Tongue (tissue), 1 donor: ENCODE measurements at regions not wholly inside any gene's neighbourhood (a gene's known extent, or its start where the extent isn't known, plus 50 kb on each side); places are given as distances from the start of the nearest gene placed in this dataset.
"Not testable (repeated sequence)": the region's sequence is repeated elsewhere in the genome, so short reads cannot be mapped to it uniquely, and the experiment has no call there.

ENCODE experiments used
- DNase-seq: peaks from one replicate; pipeline ENCODE4 v3.0.0-alpha.2; 2015

DNA sequence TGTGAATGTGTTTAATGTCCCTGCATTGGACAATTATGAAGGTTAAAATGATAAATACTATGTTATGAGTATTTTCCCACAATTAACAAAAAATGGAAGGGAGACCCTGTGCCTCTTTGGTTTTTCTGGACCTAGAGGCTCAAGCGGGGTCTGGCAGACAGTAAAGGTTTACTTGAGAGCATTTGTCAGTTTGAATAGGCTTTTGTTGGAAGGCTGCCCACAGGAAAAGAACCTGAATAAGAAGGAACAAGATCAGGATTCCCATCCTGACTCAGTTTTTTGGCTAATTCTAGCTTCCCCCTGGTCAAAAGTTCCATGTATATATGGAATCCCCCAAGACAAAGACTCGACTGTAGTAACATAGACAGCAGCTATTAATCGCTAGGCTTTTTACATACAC lies 150.9 kb upstream of the JUN start:
- peak; percentile 44 for DNase-seq

DNA sequence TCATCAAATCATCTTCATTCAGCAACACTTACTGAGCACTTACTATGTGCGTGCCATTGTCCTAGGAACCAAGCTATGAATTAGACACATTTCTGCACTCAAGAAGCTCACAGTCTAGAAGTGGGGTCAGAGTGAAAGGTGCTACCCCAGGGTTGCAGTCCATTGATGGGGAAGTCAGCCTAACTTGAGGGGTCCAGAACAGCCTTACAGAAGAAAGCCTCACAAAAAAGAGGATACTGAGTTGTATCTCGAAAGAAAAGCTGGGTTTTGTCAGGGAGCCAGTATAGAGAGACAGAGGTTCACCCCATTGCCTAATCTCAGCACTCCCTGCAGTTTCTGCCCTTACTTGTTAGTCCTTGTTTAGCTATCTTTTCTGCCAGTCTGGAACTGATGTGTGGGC lies 153.1 kb upstream of the JUN start:
- no peak for DNase-seq

DNA sequence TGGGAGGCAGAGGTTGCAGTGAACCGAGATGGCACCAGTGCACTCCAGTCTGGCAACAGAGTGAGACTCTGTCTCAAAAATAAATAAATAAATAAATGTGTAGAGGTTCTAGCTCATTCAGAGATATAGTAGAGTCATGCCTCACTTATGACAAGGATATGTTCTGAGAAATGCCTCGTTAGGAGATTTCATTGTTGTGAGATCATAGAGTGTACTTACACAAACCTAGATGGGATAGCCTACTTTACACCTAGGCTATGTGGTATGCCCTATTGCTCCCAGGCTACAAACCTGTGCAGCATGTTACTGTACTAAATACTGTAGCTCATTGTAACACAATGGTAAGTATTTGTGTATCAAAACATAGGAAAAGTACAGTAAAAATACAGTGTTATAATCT lies 155.3 kb upstream of the JUN start:
- no peak for DNase-seq

DNA sequence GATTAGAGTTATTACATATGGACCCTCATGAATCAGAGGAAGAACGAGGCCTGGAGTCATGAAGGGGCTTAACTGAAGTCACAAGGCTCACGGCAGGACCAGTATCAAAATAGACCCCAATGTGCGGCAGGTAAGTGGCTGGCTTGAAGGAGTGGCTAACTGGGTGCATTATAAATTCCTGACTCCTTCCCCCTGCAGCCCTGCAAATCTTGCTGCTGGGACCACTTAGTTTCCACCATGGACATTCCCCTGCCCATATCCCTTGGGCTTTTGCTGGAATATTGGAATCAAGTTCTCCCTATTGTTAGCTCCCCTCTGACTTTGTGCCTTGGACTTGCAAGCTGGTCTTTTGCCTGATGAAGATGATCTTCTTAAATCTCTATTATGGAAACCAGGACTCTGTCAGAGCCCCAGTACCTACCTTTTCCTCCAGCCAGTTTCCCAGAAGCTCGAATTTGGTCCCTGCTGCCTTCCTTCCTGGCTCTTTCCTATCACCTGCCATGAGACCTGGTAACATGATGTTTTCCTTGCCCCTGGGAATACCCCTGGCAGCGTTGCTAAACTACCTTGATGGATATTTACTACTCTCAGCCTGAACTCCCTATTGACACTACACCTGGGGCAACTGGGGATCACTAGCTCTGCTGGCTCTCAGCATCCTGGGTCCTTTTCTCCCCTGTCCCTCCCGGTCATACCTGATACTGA lies 156.0 kb upstream of the JUN start:
- DNase-seq: no peak

DNA sequence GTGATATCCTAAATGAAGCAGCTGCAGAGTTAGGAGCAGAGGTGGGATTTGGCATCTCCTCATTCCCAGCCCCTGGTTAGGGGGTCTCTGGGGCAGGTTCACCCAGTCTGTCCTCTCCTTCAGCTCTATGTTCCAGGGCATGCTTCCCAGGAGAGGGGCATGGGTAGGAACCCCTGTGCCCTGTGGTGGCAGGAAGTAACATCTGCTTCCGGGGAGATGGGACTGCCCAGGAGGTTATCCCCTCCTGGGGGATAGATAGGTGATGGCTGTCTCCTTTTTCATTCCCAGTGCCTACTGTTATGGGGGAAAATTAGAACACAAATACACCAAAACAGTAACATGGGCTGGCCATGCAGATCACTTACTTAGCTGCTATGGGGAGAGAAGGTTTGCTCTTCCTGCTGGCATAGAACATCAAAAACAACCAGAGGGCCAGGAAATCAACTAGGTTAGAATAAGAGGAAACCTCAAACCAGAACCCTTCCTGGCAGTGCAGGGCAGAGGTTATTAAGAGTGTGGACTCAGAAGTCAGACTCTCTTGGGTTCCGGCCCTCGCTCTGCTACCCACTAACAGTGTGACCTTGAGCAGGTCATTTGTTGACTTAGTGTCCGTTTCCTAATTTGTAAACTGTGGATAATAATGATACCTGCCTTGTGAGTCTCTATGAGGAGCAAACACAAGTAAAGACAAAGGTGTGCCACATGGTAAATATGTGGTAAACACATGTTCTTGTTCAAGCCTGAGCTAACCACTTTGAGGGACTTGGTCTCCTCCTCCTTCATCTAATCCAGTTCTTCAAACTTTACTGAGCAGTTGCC lies 157.8 kb upstream of the JUN start:
- no peak for DNase-seq

DNA sequence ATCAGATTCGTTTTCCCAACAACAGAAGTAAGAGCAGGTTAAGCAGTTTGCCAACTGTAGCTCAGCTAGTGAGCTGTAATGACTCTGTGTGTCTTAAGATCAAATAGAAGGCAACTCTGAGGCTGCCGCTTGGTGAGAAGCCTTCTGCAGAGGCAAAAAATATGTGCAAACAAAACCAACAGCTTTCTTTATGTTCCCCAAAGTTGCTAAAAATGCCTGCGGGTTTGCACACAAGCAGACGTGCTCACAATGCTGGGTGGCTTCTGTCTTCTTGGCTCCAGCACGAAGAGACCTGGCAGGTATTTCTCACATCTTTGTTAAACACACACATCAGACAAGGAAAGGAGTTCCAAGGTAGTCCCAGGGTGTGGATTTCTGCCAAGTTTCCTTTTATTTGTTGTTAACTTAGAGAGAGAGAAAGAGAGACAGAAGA lies 158.9 kb upstream of the JUN start:
- DNase-seq: peak; percentile 82

DNA sequence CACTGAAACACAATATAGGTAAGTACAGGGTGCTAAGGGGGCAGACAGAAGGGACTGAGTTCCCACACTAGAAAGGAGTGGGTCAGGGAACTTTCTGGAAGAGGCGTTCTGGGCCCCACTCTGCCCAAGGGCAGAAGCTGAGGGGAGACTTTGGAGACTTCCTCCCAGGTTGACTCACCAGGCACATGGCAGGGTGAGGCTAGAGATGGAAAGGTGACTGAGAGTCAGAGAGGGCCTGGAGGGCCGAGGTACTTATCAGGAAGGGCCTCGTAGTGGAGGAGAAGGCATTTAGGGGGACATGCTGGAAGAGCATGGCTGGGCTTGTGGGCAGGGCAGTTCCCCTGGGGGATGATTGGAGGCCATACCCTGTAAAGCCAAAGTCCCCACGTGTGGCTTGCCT lies 159.9 kb upstream of the JUN start:
- no peak for DNase-seq

DNA sequence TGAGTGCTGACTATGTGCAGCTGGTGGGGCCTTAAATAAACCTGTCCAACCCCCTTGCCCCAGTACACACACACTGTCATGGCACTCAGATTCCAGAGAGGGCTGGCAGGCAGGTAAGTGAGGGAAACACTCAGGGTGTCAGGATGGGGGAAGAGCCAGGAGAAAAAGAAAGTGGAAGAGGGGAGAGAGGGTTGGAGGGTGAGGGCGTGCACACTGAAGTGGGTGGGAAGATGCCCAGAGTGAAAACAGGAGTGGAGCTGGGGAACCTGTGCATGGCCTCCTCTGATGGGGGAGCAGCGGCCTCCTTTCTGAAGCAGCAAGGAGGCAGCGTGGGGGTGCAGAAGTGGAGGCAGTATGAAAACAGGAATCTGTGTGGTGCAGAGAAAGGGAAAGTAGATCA lies 160.6 kb upstream of the JUN start:
- no peak for DNase-seq

DNA sequence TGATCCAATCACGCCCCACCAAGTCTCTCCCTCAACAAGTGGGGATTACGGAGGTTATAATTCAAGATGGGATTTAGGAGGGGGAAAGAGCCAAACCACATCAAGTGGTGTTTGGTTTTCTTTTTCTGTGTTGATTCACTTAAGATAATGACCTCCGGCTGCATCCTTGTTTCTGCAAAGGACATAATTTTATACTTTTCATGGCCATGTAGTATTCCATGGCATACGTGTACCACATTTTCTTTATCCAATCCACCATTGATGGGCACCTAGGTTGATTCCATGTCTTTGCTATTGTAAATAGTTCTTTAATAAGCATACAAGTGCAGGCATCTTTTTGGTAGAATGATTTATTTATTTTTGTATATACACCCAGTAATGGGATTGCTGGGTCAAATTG lies 162.5 kb upstream of the JUN start:
- no peak for DNase-seq

DNA sequence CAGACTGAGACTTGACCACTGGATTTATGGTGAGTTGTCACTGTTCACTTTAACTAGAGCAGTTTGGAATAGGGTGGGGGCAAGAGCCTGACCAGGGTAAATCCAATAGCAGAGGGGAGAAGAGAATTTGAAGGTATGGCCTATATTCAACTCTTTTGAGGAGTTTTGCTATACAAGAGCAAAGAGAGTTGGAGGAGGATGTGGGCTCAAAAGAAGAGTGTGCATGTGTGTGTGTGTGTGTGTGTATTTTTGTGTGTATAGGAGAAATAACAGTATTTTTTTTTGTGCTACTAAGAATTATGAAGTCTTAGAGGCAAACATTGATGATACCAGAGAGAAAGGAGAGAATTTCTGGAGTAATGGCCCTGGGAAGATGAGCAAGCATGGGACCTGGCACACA lies 164.8 kb upstream of the JUN start:
- DNase-seq: no peak

DNA sequence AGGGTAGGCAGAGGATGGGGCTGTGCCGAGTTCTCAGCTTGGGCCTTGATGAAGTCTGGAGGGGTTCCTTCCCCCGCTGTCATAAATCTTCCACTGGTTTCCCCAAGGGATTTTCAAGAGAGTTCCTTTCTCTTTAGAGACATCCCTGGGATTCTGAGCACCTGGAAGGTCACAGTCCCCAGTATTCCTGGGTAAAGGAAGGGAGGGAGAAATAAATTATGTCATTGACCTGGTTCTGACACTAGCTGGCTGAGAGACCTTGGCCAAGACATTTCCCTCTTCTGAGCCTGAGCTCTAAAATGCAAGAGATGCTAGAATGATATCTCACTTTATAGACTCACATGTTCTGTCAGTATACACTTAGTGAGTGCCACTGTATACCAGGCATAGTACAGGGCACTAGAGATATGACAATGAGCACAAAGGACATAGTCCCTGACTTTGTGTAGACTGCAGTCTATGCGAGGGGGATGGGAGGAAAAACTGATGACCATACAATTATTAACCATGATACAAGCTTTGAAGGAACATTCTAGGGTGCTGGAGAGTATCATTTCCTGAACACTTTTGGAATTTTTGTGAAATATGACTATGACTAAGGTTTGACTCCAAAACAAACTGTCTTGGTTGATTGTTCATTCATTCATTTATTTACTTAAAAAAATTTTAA lies 165.8 kb upstream of the JUN start:
- no peak for DNase-seq

DNA sequence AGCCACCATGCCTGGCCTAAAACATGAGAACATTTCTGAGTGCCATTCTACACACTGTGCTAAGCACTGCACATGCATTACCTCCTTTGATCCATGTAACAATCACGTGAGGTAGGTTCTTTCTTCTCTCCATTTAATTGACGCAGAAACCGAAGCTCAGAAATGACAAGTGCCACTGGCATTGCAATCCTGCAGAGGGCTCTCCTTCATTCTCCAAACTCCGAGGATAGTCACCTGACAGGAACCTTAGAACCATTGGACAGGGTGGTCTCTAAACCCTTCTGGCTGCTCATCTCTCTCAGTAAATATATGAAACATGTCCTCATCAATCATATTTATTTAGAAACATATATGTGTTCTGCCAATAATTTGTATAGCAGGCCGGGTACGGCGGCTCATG lies 167.1 kb upstream of the JUN start:
- DNase-seq: no peak

DNA sequence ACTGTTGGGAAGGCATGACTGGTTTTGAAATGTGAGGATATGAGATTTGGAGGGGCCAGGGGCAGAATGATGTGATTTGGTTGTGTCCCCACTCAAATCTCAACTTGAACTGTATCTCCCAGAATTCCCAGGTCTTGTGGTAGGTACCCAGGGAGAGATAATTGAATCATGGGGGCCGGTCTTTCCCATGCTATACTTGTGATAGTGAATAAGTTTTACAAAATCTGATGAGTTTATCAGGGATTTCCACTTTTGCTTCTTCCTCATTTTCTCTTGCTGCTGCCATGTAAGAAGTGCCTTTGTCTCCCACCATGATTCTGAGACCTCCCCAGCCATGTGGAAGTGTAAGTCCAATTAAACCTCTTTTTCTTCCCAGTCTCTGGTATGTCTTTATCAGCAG lies 170.1 kb upstream of the JUN start:
- not testable (repeated sequence) for DNase-seq

DNA sequence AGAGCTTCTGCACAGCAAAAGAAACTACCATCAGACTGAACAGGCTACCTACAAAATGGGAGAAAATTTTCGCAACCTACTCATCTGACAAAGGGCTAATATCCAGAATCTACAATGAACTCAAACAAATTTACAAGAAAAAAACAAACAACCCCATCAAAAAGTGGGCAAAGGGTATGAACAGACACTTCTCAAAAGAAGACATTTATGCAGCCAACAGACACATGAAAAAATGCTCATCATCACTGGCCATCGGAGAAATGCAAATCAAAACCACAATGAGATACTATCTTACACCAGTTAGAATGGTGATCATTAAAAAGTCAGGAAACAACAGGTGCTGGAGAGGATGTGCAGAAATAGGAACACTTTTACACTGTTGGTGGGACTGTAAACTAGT lies 179.4 kb upstream of the JUN start:
- DNase-seq: not testable (repeated sequence)

DNA sequence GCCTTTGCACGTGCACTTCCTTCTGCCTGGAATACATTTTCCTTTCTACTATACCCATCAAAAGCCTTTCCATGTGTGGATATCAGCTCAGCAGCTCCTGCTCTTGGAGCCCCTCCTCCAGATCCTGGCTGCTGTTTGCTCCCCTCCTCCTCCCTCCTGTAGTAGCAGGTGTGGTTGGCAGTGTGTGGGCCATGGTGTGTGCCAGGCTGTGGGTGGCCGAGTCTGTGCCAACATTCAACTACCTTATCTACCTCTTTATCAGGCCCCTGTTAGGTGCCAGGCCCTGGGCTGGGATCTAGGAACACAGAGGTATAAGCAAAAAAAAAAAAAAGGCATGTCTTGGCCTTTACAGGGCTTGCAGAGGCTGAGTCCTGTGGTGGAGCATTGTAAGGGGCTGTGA lies 180.6 kb upstream of the JUN start:
- no peak for DNase-seq

DNA sequence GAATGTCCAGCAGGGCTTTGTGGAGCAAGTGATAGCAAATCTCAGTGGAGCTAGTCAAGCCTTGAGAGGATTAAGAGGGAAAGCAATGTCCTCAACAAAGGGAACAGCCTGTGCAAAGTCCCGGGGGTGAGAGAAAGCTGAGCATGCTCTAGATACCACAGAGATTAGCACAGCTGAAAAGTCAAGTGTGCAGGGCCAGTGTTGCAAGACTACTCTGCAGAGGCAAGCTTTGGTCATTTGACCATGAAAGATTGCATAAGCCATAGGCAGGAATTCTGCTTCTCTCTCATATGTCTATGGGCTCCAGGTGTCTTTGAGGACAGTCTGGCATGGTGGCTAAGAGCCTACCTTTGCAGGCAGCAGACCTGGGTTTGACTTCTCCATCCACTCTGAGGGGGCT lies 181.0 kb upstream of the JUN start:
- DNase-seq: no peak

DNA sequence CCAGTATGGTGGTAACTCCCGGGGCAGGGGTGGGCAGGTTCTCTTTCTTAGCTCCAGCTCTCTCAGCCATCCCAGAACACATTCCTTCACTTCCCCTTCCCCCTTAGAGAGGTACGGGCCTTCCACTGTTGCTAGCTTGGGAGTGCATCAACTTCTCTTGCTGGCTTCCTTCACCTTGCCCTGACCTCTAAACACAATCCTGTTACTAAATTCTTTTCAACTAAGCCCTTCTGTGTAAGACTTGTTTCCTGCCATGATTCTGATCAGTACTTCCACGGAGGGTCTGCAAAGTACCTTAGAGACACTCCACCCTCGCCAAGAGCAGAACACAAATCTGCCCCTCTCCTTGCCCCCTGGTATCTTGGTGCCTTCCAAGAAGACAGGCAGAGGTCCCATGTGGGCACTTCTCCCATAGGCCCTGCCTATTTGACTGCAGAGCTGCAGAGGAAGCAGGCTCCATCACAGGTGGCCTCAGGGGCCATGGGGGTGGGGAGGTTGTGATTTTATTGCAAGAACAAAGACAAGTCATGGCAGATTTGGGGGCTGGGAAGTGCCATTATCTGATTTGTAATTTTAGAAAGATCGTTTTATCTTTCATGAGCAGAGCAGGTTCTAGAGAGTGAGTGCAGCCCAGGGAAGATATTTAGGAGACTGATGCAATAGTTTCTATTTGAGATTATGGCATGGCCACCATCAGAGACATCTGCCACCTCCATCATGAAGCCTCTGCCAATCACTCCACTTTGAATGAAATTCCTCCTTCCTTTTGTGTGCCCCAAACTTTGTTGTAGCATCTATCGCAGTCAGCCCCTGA lies 182.5 kb upstream of the JUN start:
- DNase-seq: no peak

DNA sequence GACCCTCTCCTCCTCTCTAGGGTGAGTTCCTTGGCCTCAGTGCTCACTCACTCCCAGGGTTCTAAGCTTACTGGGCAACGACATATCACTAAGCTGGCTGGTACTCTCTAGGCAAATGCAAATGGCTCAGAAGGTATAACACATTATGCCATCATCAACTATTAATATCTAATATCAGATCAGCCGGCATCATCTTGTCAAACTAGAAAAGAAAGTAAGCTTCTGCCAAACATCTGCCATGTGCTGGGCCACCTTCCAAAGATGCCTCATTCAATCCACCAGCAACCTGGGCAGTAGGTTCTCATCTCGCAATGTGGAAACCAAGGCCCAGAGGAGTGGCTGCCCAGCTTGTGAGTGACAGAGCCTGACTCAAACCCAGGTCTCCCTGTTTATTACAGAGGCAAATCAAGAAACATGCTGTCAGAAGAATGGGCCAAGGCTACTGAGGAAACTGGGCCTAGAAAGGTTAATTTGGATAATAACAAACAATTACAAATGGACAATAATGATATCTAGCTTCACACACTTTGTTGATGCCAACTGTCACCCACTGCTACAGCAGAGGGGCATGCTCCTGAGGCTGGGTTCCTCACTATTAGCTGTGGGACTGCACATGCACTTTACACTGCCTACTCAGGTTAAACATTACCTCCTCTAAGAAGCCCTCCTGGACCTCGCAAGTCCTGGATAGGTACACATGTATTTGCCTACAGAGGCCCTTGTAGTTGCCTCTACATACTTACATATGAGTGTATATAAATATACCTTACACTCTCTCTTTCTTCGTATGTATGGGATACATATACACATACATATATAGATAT lies 183.3 kb upstream of the JUN start:
- DNase-seq: no peak

DNA sequence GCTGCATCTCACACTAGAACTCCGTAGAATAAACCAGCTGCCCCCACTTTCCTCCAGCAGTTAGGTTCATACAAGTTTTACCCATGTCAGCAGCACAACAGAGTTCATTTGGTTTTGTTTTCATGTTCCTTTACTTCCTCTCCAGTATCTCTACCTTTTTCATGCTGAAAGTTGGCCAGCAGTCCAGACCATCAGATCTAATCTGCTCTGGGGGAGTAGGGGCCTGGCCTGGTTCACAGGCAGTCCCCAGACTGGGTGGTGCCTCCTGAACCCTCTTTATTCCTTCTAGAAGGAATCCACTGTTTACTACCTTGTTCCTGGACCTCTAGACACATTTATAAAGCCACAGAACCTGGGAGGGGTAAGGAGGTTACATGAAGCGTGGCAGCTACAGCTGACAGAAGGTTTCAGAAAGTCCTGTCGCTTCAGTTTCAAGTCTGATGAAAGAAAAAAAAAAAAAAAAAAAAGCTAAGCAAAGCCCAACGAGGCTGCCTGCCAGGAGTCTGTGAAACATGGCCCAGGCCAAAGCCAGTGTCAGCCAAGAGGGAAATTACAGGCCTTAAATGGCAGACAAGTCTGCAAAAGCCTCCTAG lies 184.6 kb upstream of the JUN start:
- peak; percentile 88 for DNase-seq

DNA sequence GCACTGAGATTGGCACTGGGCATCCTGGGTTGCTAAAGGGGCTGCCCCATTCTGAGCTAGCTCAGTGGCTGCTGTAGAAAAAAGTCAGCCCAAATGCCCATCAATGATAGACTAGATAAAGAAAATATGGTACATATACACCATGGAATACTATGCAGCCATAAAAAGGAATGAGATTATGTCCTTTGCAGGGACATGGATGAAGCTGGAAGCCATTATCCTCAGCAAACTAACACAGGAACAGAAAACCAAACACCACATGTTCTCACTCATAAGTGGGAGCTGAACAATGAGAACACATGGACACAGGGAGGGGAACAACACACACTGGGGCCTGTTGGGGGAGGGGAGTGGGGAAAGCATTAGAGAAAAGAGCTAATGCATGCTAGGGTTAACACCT lies 185.3 kb upstream of the JUN start:
- not testable (repeated sequence) for DNase-seq

DNA sequence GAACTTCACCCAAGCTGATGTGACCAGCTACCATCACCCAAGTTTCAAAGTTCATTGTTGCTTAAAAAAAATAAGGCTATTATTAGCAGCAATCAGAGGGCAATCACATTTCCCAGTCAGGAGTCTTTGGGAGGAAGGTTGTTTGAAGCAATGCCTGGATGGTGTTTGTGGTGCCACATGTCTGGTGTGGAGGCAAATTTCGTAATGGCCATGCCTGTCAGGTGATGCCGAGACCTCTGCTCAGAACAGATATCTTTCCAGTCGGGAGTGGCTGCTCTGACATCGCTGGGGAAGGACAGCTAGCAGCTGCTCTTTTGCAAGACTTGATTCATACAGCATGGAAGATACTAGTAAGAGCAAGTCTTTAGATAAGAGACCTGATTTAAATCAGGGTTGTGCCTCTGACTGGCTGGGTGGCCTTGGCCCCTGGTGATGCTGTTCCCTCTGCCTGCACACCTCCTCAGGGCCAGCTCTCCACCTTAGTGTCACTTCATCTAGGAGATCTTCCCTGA lies 187.8 kb upstream of the JUN start:
- DNase-seq: no peak
